ENCODE measurements at regions not wholly inside any gene's neighbourhood (a gene's known extent, or its start where the extent isn't known, plus 50 kb on each side); places are given as distances from the start of the nearest gene placed in this dataset.

DNA sequence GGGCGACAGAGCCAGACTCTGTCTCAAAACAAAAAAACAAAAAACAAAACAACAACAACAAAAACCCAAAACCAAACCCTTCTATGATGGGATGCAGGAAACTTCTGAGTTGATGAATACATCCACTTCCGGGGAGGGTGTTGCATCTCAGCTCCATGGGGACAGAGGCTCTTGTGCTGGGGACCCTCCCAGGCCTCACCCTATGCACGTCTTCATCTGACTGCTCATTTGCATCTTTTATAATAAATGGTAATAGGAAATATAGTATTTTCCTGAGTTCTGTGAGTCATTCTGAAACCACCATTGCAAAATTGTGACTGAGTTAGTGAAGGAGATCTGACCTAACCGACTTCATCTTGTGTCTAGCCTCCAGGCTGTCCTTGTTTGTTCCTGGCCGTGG lies 109.5 kb upstream of the SLC28A3 start:
- no peak for DNase-seq (ENCODE audit: low read depth)

DNA sequence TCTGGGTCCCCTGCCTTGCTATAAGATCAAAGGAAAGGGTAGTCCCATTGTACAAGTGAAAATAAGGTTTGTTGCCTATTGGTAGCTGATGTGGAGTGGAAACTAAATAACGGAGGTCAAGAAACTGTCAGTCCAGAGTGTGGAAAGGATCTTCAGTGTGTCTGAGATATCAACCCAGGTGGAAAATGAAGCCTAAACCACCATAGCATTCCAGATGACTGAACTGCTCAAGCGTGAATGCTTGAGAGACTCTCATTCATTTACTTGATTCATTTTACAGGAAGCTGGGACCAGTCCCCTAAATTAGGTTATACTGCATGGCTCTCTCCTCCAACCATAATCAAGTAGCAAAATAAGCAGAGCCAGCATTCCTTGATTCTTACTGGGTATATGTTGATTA lies 116.0 kb upstream of the SLC28A3 start:
- no peak for DNase-seq (ENCODE audit: low read depth)

GRCh38 chr9:84460695-84461094 lies 120.1 kb upstream of the SLC28A3 start:
- DNase-seq (ENCODE audit: low read depth), result no peak

DNA sequence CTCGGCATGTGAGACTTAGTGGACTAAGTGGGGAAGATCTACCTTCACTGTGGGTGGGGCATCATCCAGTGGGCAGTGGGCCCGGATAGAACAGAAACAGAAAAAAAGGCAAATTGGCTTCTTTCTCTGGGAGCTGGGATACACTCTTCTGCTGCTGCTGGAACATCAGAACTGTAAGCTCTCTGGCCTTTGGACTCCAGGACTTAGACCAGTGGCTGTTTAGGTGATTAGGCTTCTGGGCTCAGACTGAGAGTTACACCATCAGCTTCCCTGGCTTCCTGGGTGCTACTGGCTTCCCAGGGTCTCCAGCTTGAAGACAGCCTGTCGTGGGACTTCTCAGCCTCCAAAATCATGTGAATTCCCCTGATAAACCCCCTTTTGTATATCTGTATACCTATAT lies 122.7 kb upstream of the SLC28A3 start:
- DNase-seq (ENCODE audit: low read depth), result no peak

DNA sequence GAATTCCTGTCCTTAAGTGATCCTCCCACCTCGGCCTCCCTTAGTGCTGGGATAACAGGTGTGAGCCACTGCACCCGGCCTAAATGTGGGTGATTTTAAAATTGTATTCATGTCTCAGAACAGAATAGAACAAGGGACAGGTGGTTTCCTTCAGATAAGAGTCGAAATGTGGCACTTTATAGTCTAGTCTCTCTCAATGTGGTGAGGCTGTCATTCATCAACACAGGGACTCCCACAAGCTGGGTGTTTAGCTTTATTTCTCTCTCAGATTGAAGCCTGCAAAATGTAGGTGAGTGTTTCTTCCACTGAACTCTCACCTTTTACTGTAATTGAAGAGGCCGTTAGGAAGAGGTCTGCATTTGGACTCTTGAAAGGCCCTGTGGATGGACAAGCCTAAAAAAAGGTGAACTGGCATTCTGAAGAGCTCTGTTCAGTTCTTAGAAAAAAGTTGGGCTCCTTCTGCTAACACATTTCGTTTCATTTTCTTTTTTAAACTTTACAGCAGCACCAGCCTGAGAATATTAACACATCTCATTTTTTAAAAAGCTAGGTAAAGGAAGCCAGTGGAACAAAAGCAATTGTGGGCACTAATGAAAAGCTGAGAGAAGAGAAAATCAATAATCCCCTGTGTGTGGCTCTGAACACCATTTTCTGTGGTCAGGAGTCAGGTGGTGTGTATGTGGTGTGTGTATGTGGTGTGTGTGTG lies 126.2 kb upstream of the SLC28A3 start:
- no peak for DNase-seq (ENCODE audit: low read depth)

DNA sequence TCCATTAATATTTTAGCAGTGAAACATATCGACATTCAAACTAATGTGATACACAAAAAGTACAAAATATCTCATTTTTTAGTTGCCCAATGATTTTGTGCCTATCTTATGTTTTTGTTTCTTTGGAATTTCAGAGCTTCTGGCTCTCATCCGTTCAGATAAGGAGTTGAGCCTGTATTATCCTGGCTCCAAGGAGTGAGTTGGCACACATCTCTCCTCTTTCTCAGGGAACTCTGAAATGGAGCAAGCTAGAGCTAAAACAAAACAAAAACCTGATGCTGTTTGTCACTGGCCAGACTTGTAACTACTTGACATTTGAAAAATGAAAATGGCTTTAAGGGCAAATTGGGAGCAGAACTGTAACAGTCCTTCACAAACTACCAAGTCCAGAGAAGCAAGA lies 131.3 kb upstream of the SLC28A3 start:
- no peak for DNase-seq (ENCODE audit: low read depth)

- DNase-seq (ENCODE audit: low read depth), result no peak
These were observed 138.4 kb upstream of the SLC28A3 start for GRCh38 chr9:84478996-84479395.

GRCh38 chr9:84480071-84480470 lies 139.5 kb upstream of the SLC28A3 start:
- DNase-seq (ENCODE audit: low read depth), result no peak

DNA sequence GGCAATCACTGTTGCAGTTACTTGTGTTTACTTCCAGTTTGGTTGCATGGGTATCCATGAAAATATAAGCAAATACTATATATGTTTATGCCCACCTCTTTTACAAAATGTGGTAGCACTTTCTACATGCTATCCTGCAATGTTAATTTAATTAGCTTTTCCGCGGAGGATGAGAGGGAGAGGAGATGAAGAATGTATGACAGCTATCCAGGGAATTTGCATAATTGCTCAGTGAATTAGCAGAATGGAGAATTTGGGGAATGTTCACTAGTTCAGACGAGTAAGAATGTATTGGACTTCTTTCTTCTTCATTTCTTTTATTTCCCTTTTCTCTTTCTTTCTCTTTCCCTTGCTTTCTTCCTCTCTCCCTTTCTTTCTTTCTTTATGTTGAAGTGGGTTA lies 140.7 kb upstream of the SLC28A3 start:
- no peak for DNase-seq (ENCODE audit: low read depth)

DNA sequence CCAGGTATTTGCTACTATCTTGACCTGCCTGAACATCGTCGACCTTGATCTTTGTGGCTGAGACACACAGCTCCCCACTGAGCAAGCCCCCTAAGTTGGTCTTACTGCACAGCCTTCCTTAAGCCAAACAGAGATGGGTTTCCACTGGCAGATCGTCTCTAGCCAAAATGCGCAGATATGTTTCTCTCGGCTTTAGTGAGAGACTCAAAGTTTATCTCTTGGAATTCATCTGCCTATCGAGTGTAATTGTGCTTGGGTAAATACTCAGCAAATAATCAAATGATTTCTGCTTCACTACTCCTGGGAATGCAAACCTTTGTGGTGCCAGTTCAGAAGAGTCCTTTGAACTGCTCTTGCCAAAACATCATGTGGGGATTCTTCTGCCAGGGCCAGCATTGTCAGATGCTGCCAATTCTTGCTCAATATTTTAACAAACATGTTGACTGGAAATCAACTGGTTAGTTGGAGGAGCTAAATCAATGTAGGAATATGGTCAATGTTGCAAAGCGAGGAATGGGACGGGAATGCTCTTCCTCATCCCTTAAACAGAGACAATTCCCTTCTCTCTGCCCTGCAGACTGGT lies 141.2 kb upstream of the SLC28A3 start:
- no peak for DNase-seq (ENCODE audit: low read depth)

GRCh38 chr9:84482607-84483006 lies 142.0 kb upstream of the SLC28A3 start:
- no peak for DNase-seq (ENCODE audit: low read depth)

- no peak for DNase-seq (ENCODE audit: low read depth)
These were observed 143.6 kb upstream of the SLC28A3 start for GRCh38 chr9:84484172-84484571.

DNA sequence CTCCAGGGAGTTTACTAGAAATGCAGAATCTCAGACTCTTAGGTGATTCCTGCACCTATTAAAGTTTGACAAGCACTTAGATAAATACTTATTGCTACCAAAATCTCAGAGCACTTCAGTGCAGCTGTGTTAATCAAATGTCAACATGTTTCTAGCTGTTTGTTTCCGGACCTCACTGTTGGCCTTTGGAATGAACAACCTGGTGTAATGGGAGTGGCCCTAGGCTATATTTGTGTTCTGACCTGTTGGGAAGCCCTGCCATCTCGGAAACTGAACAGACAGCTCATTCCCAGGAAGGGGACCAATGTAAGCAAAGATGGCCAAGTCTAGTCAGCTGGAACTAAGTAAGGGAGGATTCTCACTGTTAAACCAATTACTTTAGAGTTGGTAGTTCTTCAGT lies 145.0 kb upstream of the SLC28A3 start:
- no peak for DNase-seq (ENCODE audit: low read depth)

DNA sequence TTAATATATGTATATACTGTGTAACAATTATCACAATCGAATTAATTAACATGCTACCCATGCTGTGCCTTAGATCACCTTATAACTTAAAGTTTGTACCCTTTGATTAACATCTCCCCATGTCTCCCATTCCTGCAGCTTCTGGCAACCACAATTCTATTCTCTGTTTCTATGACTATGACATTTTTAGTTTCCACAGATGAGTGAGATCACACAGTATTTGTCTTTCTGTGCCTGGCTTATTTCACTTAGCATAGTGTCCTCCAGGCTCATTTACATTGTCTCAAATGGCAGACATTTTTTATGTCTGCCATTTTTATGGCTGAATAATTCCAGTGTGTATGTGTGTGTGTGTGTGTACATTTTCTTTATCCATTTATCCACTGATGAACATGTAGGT lies 146.1 kb upstream of the SLC28A3 start:
- DNase-seq (ENCODE audit: low read depth), result no peak

DNA sequence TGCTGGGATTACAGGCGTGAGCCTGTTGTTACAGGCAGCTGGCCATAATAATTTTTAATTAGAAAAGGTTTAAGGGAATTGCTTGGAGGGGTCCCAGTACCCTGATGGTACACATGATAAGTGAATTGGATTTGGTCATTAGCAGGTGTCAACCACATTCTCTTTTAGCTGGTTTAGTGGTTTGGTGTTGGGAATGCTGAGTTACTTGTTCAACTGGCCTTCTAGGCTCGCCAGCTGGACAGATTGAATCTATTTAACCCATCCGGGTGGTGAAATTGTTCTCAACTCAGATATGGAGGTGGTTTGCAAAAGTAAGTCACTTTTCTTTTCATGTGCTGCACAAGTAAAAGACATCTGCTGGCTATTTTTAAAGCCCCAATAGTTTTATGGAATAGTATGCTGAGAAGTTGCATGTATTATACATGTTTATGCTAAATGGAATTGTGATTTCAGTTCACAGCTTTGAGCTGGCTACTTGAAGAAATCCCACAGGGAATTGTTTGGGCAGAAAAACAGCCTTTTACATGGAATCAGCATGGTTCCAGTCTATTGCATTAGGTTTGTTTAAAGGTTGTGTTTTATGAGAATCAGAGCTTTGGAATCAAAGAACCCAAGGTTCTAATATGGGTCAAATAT lies 149.8 kb upstream of the SLC28A3 start:
- DNase-seq (ENCODE audit: low read depth), result no peak

DNA sequence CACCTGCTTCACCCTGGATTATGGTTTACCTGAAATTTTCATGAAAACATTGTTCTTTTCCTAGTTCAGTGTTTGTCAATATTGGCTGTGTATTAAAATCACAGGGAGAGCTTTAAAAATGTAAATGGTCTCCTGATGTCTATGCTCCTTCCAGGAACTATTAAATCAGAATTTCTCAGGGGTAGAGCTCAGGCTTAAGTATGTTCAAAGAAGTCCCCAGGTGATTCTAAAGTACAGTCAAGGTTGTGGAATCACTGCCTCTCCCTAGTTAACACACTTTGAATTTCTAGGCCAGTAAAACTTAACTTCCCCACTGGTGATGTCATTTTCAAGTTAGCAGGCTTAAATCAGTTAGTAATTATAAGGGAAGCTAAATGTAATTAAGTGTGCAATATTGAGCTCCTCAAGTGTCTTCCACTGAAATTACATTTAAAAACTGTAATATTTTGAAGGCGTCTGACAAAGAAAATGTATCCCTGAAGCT lies 150.3 kb upstream of the SLC28A3 start:
- no peak for DNase-seq (ENCODE audit: low read depth)

DNA sequence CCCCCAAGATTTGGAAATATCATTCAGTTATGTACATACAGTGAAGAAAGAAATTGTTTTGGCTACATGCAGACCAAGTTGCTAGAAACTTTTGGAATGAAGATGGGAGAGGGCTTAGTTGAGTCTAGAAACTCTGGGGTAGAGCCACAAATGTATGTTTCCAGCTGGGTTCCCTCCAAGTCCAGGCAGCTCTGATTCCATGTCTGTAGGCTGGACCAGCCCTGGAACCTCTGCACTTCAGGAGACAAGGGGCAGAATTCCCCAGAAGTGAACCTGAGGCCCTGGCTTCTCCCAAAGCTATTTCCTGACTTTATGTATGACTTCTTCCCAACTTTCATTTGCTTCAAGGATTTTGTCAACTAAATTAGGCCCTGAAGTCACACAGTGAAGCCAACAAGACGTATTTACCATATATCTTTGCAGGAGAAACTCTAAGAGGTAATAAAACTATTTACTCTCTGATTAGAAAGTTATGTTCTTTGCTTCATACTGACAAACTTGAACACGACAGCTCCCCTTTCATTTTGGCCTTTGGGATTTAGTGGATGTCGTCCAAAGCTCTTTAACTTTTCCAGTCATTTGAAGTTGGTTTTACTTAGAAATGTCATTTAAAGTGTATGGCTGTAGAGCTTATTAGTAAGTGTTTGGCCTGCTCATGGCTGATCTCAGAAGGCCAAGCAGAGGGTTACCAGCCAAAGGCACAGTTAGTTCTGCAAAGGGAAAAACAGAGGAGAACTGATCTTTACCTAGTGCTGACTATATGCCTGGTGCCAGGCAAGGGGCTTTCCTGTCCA lies 152.0 kb upstream of the SLC28A3 start:
- no peak for DNase-seq (ENCODE audit: low read depth)

- no peak for DNase-seq (ENCODE audit: low read depth)
These were observed 152.9 kb upstream of the SLC28A3 start for GRCh38 chr9:84493284-84493947.

- no peak for DNase-seq (ENCODE audit: low read depth)
These were observed 159.5 kb upstream of the SLC28A3 start for GRCh38 chr9:84499969-84500582.

GRCh38 chr9:84500826-84501225 lies 160.3 kb upstream of the SLC28A3 start:
- DNase-seq (ENCODE audit: low read depth), result no peak

DNA sequence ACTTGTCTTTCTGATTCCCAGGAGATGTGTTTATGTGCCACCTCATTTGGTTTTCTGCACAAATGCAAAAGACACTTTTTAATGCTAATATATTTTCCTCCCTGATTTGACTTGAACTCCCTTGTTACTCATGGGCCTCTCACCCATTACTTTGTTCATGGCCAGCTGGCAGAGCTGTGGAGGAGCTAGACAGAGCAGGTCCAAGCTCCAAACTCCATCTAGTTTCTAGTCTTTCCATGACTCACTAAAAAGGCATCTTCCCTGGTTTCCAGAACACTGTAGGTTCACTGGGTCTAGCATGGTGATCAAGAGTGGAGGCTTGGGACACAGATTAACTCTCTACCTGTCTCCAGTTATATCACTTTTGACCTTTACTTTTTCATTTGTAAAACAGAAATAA lies 161.0 kb upstream of the SLC28A3 start:
- no peak for DNase-seq (ENCODE audit: low read depth)

GRCh38 chr9:84502066-84502465 lies 161.5 kb upstream of the SLC28A3 start:
- no peak for DNase-seq (ENCODE audit: low read depth)

Measured in activated T-cell treated with anti-CD3 and anti-CD28 coated beads for 24 hours (primary cell).